Activated naive CD4-positive, alpha-beta T cell treated with anti-CD3 and anti-CD28 coated beads for 36 hours (primary cell): ENCODE measurements at regions not wholly inside any gene's neighbourhood (a gene's known extent, or its start where the extent isn't known, plus 50 kb on each side); places are given as distances from the start of the nearest gene placed in this dataset.

Experiments
- CTCF ChIA-PET: fragments of 350-600 bp; sonication (Branson Sonifier 250); formaldehyde crosslinking; loops from one replicate; lab custom pipeline; 2021; ENCODE audit warnings: antibody characterized with exemption; lab: Charles Lee
- DNase-seq: peaks from one replicate; pipeline ENCODE4 v3.0.0-alpha.2; 2020
- H3K27ac Mint-ChIP-seq: one replicate; pipeline ENCODE4 v1.8.0; 2021; ENCODE audit warnings: mild to moderate bottlenecking, mixed read lengths
- H3K27me3 Mint-ChIP-seq: one replicate; pipeline ENCODE4 v1.8.0; 2021; ENCODE audit warnings: low read depth, mixed read lengths
- H3K36me3 Mint-ChIP-seq: one replicate; pipeline ENCODE4 v1.8.0; 2021; ENCODE audit warnings: low read depth, mixed read lengths
- H3K4me1 Mint-ChIP-seq: one replicate; pipeline ENCODE4 v1.8.0; 2021; ENCODE audit warnings: low read depth, mixed read lengths
- H3K4me3 Mint-ChIP-seq: one replicate; pipeline ENCODE4 v1.8.0; 2021; ENCODE audit warnings: mild to moderate bottlenecking, moderate library complexity, mixed read lengths
- H3K9me3 Mint-ChIP-seq: one replicate; pipeline ENCODE4 v1.8.0; 2021; ENCODE audit warnings: mixed read lengths
- intact Hi-C: fragments of 100-400 bp; cut with micrococcal nuclease; formaldehyde crosslinking; loops from one replicate; pipeline ENCODE4 v1.15.1; 2023

- Mint-ChIP-seq H3K4me1 (no peaks in the 10 kb centered on the region), H3K36me3 (no peaks in the 10 kb centered on the region), H3K27me3 (no peaks in the 10 kb centered on the region), H3K9me3 (no peaks in the 10 kb centered on the region), H3K27ac (no peak overlapping the region), H3K4me3 (no peak overlapping the region)
- DNase-seq, result no peak
- CTCF ChIA-PET, result no interaction called here
- intact Hi-C loops, result no loop called here
Observed at GRCh38 chr1:56189946-56190805, 389.2 kb downstream of the PLPP3 start.

- intact Hi-C loops, result no loop called here
- no peak for DNase-seq
- CTCF ChIA-PET, result no interaction called here
- Mint-ChIP-seq H3K27me3 (no peaks in the 10 kb centered on the region), H3K4me3 (no peak overlapping the region), H3K27ac (no peak overlapping the region), H3K4me1 (no peaks in the 10 kb centered on the region), H3K36me3 (no peaks in the 10 kb centered on the region), H3K9me3 (no peaks in the 10 kb centered on the region)
Observed at GRCh38 chr1:56189454-56189853, 389.9 kb downstream of the PLPP3 start.

- Mint-ChIP-seq H3K27me3 (no peaks in the 10 kb centered on the region), H3K27ac (no peak overlapping the region), H3K9me3 (no peaks in the 10 kb centered on the region), H3K4me1 (no peaks in the 10 kb centered on the region), H3K4me3 (no peak overlapping the region), H3K36me3 (no peaks in the 10 kb centered on the region)
- CTCF ChIA-PET, result no interaction called here
- intact Hi-C loops, result no loop called here
- no peak for DNase-seq
Observed at GRCh38 chr1:56188855-56189254, 390.5 kb downstream of the PLPP3 start.

GRCh38 chr1:56188221-56188620 is 391.1 kb downstream of the PLPP3 start:
- intact Hi-C loops, result no loop called here
- CTCF ChIA-PET, result no interaction called here
- H3K4me3 Mint-ChIP-seq, result no peak overlapping the region
- no peaks in the 10 kb centered on the region for H3K27me3 Mint-ChIP-seq
- no peak for DNase-seq
- H3K9me3 Mint-ChIP-seq, result no peaks in the 10 kb centered on the region
- no peak overlapping the region for H3K27ac Mint-ChIP-seq
- no peaks in the 10 kb centered on the region for H3K36me3 Mint-ChIP-seq
- no peaks in the 10 kb centered on the region for H3K4me1 Mint-ChIP-seq

GRCh38 chr1:56187405-56187804 is 392.0 kb downstream of the PLPP3 start:
- no peaks in the 10 kb centered on the region for H3K4me1 Mint-ChIP-seq
- no peaks in the 10 kb centered on the region for H3K27me3 Mint-ChIP-seq
- intact Hi-C loops, result no loop called here
- H3K4me3 Mint-ChIP-seq, result no peak overlapping the region
- no peaks in the 10 kb centered on the region for H3K36me3 Mint-ChIP-seq
- no peaks in the 10 kb centered on the region for H3K9me3 Mint-ChIP-seq
- no peak for DNase-seq
- H3K27ac Mint-ChIP-seq, result no peak overlapping the region
- CTCF ChIA-PET, result no interaction called here

GRCh38 chr1:56185493-56185892 is 393.9 kb downstream of the PLPP3 start:
- no peaks in the 10 kb centered on the region for H3K36me3 Mint-ChIP-seq
- no peaks in the 10 kb centered on the region for H3K4me1 Mint-ChIP-seq
- H3K4me3 Mint-ChIP-seq, result no peak overlapping the region
- CTCF ChIA-PET, result interaction anchor here (1.1 kb wide), 1 partner anchor 10 kb away, joined by 8 read pairs; no protein-coding TSS in a partner anchor
- DNase-seq, result no peak
- H3K27me3 Mint-ChIP-seq, result no peaks in the 10 kb centered on the region
- intact Hi-C loops, result no loop called here
- H3K9me3 Mint-ChIP-seq, result no peaks in the 10 kb centered on the region
- H3K27ac Mint-ChIP-seq, result no peak overlapping the region

GRCh38 chr1:56183151-56183550 is 396.2 kb downstream of the PLPP3 start:
- H3K27me3 Mint-ChIP-seq, result no peaks in the 10 kb centered on the region
- H3K4me1 Mint-ChIP-seq, result peaks cover 2% of the 10 kb centered on the region
- H3K4me3 Mint-ChIP-seq, result no peak overlapping the region
- DNase-seq, result no peak
- no peak overlapping the region for H3K27ac Mint-ChIP-seq
- no peaks in the 10 kb centered on the region for H3K9me3 Mint-ChIP-seq
- intact Hi-C loops, result no loop called here
- H3K36me3 Mint-ChIP-seq, result no peaks in the 10 kb centered on the region
- CTCF ChIA-PET, result no interaction called here

- CTCF ChIA-PET, result no interaction called here
- no peak overlapping the region for H3K27ac Mint-ChIP-seq
Observed at GRCh38 chr1:56180520-56181190, 398.7 kb downstream of the PLPP3 start.

GRCh38 chr1:56179543-56179942 is 399.8 kb downstream of the PLPP3 start:
- no peak for DNase-seq
- Mint-ChIP-seq H3K36me3 (no peaks in the 10 kb centered on the region), H3K27ac (no peak overlapping the region), H3K9me3 (no peaks in the 10 kb centered on the region), H3K27me3 (no peaks in the 10 kb centered on the region), H3K4me3 (no peak overlapping the region), H3K4me1 (peaks cover 2% of the 10 kb centered on the region)
- intact Hi-C loops, result no loop called here
- CTCF ChIA-PET, result no interaction called here

More at GRCh38 chr1:56180520-56181190, 398.7 kb downstream of the PLPP3 start:
- peaks cover 2% of the 10 kb centered on the region for H3K4me1 Mint-ChIP-seq
- DNase-seq, result no peak
- no peaks in the 10 kb centered on the region for H3K36me3 Mint-ChIP-seq
- no peaks in the 10 kb centered on the region for H3K27me3 Mint-ChIP-seq
- no peak overlapping the region for H3K4me3 Mint-ChIP-seq
- intact Hi-C loops, result no loop called here
- no peaks in the 10 kb centered on the region for H3K9me3 Mint-ChIP-seq

GRCh38 chr1:56175211-56175610 is 404.2 kb downstream of the PLPP3 start:
- CTCF ChIA-PET, result interaction anchor here (0.7 kb wide), 1 partner anchor 10 kb away, joined by 8 read pairs; no protein-coding TSS in a partner anchor

GRCh38 chr1:56174176-56174885 is 405.0 kb downstream of the PLPP3 start:
- no peaks in the 10 kb centered on the region for H3K4me1 Mint-ChIP-seq
- no peaks in the 10 kb centered on the region for H3K9me3 Mint-ChIP-seq
- no peak overlapping the region for H3K27ac Mint-ChIP-seq
- DNase-seq, result no peak
- CTCF ChIA-PET, result no interaction called here
- no peaks in the 10 kb centered on the region for H3K27me3 Mint-ChIP-seq
- intact Hi-C loops, result no loop called here
- H3K4me3 Mint-ChIP-seq, result no peak overlapping the region
- no peaks in the 10 kb centered on the region for H3K36me3 Mint-ChIP-seq

More at GRCh38 chr1:56175211-56175610, 404.2 kb downstream of the PLPP3 start:
- Mint-ChIP-seq H3K4me1 (peaks cover 2% of the 10 kb centered on the region), H3K9me3 (no peaks in the 10 kb centered on the region), H3K27ac (no peak overlapping the region), H3K27me3 (no peaks in the 10 kb centered on the region), H3K4me3 (no peak overlapping the region), H3K36me3 (no peaks in the 10 kb centered on the region)
- no peak for DNase-seq
- intact Hi-C loops, result no loop called here

- no peak for DNase-seq
- CTCF ChIA-PET, result no interaction called here
- no peaks in the 10 kb centered on the region for H3K27me3 Mint-ChIP-seq
- intact Hi-C loops, result no loop called here
- no peaks in the 10 kb centered on the region for H3K9me3 Mint-ChIP-seq
- H3K4me1 Mint-ChIP-seq, result no peaks in the 10 kb centered on the region
- no peak overlapping the region for H3K4me3 Mint-ChIP-seq
- H3K27ac Mint-ChIP-seq, result no peak overlapping the region
- H3K36me3 Mint-ChIP-seq, result no peaks in the 10 kb centered on the region
Observed at GRCh38 chr1:56173736-56174135, 405.6 kb downstream of the PLPP3 start.
